Loucy (cell line): ENCODE measurements at regions not wholly inside any gene's neighbourhood (a gene's known extent, or its start where the extent isn't known, plus 50 kb on each side); places are given as distances from the start of the nearest gene placed in this dataset.

Source experiments
- EZH2phosphoT487 ChIP-seq: fragments of 200-600 bp; IDR thresholded peaks from 2 replicates; pipeline ENCODE4 v1.6.1; 2018; ENCODE audit warnings: antibody characterized with exemption, mild to moderate bottlenecking, moderate library complexity, borderline replicate concordance
- TF ChIP-seq, protein P1 (sequence below): fragments of 200-600 bp; sonication (generic); conservative IDR thresholded peaks from 2 replicates; pipeline ENCODE4 v1.5.1; 2014; ENCODE audit warnings: mild to moderate bottlenecking, antibody characterized with exemption, low read length

DNA sequence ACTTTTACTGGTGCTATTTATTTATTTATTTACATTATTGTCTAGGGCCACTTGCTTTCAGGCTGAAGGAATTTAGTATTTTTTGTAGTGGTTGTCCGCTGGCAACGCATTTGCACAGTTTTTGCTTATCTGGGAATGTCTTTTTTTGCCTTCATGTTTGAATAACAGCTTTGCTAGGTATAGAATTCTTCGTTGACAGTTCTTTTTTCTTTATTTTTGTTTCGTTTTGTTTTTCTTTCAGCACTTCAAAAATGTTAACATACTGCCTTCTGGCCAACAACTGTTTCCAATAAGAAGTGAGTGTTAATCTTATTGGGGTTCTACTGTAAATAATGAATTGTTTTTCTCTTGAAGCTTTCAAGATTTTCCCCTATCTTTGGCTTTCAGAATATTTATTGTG lies 252.7 kb upstream of the TARS1 start:
- TF ChIP-seq, protein P1, sequence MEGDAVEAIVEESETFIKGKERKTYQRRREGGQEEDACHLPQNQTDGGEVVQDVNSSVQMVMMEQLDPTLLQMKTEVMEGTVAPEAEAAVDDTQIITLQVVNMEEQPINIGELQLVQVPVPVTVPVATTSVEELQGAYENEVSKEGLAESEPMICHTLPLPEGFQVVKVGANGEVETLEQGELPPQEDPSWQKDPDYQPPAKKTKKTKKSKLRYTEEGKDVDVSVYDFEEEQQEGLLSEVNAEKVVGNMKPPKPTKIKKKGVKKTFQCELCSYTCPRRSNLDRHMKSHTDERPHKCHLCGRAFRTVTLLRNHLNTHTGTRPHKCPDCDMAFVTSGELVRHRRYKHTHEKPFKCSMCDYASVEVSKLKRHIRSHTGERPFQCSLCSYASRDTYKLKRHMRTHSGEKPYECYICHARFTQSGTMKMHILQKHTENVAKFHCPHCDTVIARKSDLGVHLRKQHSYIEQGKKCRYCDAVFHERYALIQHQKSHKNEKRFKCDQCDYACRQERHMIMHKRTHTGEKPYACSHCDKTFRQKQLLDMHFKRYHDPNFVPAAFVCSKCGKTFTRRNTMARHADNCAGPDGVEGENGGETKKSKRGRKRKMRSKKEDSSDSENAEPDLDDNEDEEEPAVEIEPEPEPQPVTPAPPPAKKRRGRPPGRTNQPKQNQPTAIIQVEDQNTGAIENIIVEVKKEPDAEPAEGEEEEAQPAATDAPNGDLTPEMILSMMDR, result no peak
- no peak for TF ChIP-seq EZH2phosphoT487
